ENCODE measurements at regions not wholly inside any gene's neighbourhood (a gene's known extent, or its start where the extent isn't known, plus 50 kb on each side); places are given as distances from the start of the nearest gene placed in this dataset.
A peak's percentile ranks its signal among the peaks of the same experiment; 100 is the strongest.

DNA sequence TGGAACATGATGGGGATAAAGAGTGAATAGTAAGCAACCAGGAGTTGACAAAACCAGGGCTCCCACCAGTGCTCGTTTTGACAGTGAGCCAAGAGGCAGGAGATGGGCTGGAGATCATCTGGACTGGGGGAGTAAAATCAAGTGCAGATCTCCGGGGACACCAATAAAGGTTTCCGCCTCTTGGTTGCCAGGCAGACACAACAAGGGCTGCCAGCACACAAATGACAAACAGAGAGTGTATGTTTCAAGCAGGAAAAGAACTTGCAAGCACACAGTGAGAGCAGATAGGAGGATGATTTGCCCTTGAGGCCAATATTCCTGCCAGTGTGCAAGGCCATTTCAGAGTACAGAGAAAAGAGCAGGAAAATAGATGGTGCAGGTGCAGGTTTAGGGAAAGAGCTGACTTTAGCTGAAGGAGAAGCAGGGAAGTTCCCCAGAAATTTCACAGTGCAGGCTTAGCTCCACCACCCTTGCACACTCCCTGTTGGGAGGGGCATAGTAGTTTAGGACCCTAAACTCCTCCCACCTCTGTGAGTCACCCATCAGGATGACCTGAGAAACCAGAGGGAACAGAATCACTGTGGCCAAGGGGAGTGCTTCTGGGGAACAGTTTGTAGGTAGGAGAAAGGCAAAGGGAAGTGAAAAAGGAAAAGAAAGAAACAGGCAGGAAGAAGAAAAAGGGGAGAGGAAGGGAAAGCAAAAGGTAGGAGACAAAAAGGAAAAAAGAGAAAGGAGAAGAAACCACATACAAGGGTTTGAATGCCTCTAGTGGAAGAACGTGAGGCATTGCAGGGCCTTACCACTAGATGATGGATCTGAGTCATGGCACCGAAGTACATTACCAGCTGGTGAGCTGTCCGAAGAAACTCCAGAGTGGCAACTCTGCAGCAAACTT lies 404.4 kb downstream of the SLC6A15 start:
- no peaks in the 10 kb centered on the region for H3K9me3 ChIP-seq (ENCODE audit: control insufficient read depth, insufficient read depth, low read length)
- no peak overlapping the region for H3K4me3 ChIP-seq (ENCODE audit: low read depth, low read length)
- no peaks in the 10 kb centered on the region for H3K27me3 ChIP-seq (ENCODE audit: control insufficient read depth, insufficient read depth, low read length)
- TF ChIP-seq, protein P1, sequence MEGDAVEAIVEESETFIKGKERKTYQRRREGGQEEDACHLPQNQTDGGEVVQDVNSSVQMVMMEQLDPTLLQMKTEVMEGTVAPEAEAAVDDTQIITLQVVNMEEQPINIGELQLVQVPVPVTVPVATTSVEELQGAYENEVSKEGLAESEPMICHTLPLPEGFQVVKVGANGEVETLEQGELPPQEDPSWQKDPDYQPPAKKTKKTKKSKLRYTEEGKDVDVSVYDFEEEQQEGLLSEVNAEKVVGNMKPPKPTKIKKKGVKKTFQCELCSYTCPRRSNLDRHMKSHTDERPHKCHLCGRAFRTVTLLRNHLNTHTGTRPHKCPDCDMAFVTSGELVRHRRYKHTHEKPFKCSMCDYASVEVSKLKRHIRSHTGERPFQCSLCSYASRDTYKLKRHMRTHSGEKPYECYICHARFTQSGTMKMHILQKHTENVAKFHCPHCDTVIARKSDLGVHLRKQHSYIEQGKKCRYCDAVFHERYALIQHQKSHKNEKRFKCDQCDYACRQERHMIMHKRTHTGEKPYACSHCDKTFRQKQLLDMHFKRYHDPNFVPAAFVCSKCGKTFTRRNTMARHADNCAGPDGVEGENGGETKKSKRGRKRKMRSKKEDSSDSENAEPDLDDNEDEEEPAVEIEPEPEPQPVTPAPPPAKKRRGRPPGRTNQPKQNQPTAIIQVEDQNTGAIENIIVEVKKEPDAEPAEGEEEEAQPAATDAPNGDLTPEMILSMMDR (IDR thresholded peaks at IDR 0.05; ENCODE audit: low read depth, low read length): peak; percentile 69
- DNase-seq (ENCODE audit: low read depth, low spot score): no peak
- CTCF ChIA-PET: interaction anchor here (1.7 to 2.9 kb wide), 4 partner anchors 11 to 1823 kb away, joined by 4 to 11 read pairs (median 7); no protein-coding TSS in a partner anchor
- POLR2A ChIA-PET: no interaction called here
- peak overlapping the region; percentile 1 for H3K27ac ChIP-seq (ENCODE audit: low read depth, low read length)

DNA sequence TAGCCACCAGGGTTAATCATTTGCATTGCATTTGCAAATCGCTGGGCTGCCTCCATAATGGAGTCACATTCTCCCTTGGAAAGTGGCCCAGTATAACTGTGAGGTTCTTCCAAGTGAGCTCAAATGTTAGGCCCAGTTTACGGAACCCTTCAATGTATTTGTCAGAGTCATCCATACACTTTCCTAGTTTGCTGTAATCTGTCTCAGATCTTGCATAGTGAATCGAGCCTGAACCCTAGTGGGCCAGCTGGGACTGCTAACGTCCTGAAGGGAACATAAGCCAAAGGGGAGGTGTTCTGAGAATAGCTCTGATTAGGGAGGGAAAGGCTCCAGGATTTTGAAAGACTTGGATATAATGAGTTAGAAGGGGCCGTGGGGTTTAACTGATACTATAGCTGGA lies 406.3 kb downstream of the SLC6A15 start:
- DNase-seq (ENCODE audit: low read depth, low spot score): no peak
- TF ChIP-seq, protein P1 (IDR thresholded peaks at IDR 0.05; ENCODE audit: low read depth, low read length): no peak
- Histone ChIP-seq H3K27ac (ENCODE audit: low read depth, low read length) (no peak overlapping the region), H3K4me3 (ENCODE audit: low read depth, low read length) (no peak overlapping the region), H3K9me3 (ENCODE audit: control insufficient read depth, insufficient read depth, low read length) (no peaks in the 10 kb centered on the region), H3K27me3 (ENCODE audit: control insufficient read depth, insufficient read depth, low read length) (no peaks in the 10 kb centered on the region)
- ChIA-PET CTCF (interaction anchor here (1.0 to 2.9 kb wide), 2 partner anchors 337 to 1979 kb away, joined by 4 to 11 read pairs; no protein-coding TSS in a partner anchor), POLR2A (no interaction called here)

DNA sequence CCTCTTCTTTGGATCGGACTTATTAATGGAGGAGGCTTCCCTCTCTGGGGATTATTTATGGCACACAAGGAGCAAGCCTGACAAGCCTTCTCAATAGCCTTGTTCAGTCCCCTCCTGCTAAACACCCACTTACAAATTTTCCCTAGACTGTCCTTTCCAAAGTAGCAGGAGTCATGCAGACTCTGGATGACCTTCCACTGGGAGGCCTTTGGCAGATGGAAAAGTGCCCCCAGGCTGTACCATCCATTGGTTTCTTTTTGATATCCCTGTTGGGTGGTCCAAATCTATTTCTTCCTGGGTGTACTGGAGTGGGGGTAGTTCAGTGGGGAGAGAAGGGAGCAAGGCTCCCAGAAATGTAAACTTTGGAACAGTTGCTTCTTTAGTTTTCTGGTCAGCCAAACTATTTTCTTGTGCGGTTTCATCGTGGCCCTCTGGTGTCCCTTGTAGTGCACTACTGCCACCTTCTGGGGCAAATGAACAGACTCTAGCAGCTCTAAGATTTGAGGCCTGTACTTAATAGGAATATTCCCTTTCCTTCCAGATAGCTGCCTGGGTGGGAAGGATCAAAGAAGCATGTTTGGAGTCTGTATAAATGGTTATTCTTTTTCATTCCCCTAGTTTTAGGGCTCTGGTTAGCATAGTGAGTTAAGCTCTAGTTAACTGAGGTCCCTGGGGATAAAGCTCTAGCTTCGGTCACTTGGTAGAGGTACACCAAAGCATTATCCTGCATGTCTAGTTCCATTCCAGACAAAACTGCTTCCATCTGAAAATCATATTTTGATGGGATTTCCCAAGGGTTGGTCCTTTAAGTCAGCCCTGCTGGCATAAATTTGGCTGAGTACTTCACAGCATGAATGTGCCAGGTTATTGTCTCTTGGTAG lies 409.5 kb downstream of the SLC6A15 start:
- peak; percentile 55 for DNase-seq (ENCODE audit: low read depth, low spot score)
- H3K27me3 ChIP-seq (ENCODE audit: control insufficient read depth, insufficient read depth, low read length): no peaks in the 10 kb centered on the region
- ChIA-PET CTCF (interaction anchor here (0.6 to 3.6 kb wide), 12 partner anchors 9 to 1977 kb away, joined by 3 to 33 read pairs (median 4); partner anchors contain the start of gene TMTC2), POLR2A (no interaction called here)
- no peaks in the 10 kb centered on the region for H3K9me3 ChIP-seq (ENCODE audit: control insufficient read depth, insufficient read depth, low read length)
- H3K27ac ChIP-seq (ENCODE audit: low read depth, low read length): no peak overlapping the region
- H3K4me3 ChIP-seq (ENCODE audit: low read depth, low read length): no peak overlapping the region
- TF ChIP-seq, protein P1 (IDR thresholded peaks at IDR 0.05; ENCODE audit: low read depth, low read length): peak; percentile 91

DNA sequence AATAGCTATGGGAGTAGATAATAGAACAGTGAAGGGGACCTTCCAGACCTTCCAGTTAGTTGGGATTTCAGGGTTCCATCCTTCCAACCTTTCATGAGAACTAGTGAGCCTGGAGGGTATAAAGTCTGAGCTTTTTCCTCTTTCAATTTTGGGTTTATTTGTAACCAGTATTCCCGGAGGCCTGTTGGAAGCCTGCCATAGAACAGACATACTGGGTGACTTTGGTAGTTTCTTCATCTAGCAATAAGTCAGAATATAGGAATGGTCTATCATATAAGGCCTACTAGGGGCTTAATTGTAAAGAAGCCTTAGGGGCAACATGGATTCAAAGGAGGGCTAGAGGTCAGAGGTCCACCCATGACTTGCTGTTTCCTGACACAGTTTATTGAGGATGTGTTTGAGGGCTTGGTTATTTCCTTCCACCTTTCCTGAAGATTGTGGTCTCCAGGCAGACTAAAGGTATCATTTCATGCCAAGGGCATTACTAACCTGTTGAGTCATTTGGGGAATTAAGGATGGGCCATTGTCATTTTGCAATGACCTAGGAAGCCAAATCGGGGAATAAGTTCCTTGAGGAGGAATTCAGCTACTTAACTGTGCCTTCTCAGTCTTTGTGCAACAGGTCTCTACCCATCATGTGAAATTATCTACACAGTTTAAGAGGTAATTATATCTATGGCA lies 410.3 kb downstream of the SLC6A15 start:
- no peaks in the 10 kb centered on the region for H3K27me3 ChIP-seq (ENCODE audit: control insufficient read depth, insufficient read depth, low read length)
- H3K27ac ChIP-seq (ENCODE audit: low read depth, low read length): no peak overlapping the region
- ChIA-PET POLR2A (no interaction called here), CTCF (interaction anchor here (0.6 to 3.6 kb wide), 4 partner anchors 15 to 1975 kb away, joined by 3 to 33 read pairs (median 4); partner anchors contain the start of gene TMTC2)
- H3K9me3 ChIP-seq (ENCODE audit: control insufficient read depth, insufficient read depth, low read length): no peaks in the 10 kb centered on the region
- DNase-seq (ENCODE audit: low read depth, low spot score): no peak
- TF ChIP-seq, protein P1 (IDR thresholded peaks at IDR 0.05; ENCODE audit: low read depth, low read length): no peak
- H3K4me3 ChIP-seq (ENCODE audit: low read depth, low read length): no peak overlapping the region

Measured in AG04450 (cell line).